Activated CD4-positive, alpha-beta memory T cell treated with anti-CD3 and anti-CD28 coated beads for 36 hours (primary cell): ENCODE measurements at regions not wholly inside any gene's neighbourhood (a gene's known extent, or its start where the extent isn't known, plus 50 kb on each side); places are given as distances from the start of the nearest gene placed in this dataset.

Experiments
- CTCF ChIA-PET: fragments of 350-600 bp; sonication (Branson Sonifier 250); formaldehyde crosslinking; loops from one replicate; lab custom pipeline; 2021; ENCODE audit warnings: antibody characterized with exemption, inconsistent platforms; lab: Charles Lee
- POLR2A ChIA-PET: fragments of 350-600 bp; sonication (Branson Sonifier 250); formaldehyde crosslinking; loops from one replicate; lab custom pipeline; 2021; ENCODE audit warnings: antibody characterized with exemption; lab: Charles Lee
- DNase-seq: peaks from one replicate; pipeline ENCODE4 v3.0.0-alpha.2; 2020
- H3K27ac Mint-ChIP-seq: one replicate; pipeline ENCODE4 v1.8.0; 2021; ENCODE audit warnings: mixed read lengths
- H3K27me3 Mint-ChIP-seq: one replicate; pipeline ENCODE4 v1.8.0; 2021; ENCODE audit warnings: mixed read lengths
- H3K36me3 Mint-ChIP-seq: one replicate; pipeline ENCODE4 v1.8.0; 2021; ENCODE audit warnings: mixed read lengths
- H3K4me1 Mint-ChIP-seq: one replicate; pipeline ENCODE4 v1.8.0; 2021; ENCODE audit warnings: low read depth, mixed read lengths
- H3K4me3 Mint-ChIP-seq: one replicate; pipeline ENCODE4 v1.8.0; 2021; ENCODE audit warnings: mild to moderate bottlenecking, mixed read lengths
- H3K9me3 Mint-ChIP-seq: one replicate; pipeline ENCODE4 v1.8.0; 2021; ENCODE audit warnings: mixed read lengths
- intact Hi-C: fragments of 100-400 bp; cut with micrococcal nuclease; formaldehyde crosslinking; loops from one replicate; pipeline ENCODE4 v1.15.1; 2023

DNA sequence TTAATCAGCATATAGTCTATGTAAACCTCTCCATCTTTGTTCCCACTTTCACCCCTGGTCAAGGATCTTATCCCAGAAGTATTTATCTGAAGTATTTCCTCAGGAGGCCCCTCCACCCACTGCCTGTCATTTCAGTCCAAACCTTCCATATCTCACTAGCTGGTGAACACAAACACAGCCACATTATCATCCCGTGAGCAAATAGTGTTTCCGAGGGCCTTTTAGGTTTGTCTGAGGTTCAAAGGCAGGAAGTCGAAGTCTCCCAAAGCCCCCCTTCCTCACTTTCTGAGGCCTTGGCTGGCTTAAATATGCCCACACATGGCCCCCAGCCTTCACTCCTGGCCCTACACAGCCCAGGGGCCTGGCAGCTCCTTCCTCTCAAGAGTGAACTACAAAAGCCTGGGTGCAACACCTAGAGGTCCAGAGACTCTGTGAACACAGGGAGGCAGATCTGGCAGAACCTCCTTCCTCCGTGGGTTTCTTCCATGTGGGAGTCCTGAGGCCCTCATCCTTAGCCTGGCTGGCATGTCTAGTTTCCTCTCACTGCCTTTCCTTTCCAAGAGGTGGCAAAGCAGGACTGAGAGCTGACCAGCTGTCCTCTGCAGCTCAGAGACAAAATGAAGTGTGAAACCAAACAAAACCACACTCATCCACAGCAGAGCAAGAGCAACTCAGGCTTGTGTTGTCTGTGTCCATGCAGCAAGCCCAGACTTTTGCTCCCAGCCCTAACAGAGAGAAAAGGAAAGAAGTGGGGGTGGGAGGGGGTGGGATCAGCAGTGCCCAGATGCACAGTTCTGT lies 264.2 kb downstream of the SS18 start:
- no peak for DNase-seq
- H3K36me3 Mint-ChIP-seq = no peaks in the 10 kb centered on the region
- no peaks in the 10 kb centered on the region for H3K4me1 Mint-ChIP-seq
- no peak overlapping the region for H3K4me3 Mint-ChIP-seq
- no peaks in the 10 kb centered on the region for H3K9me3 Mint-ChIP-seq
- intact Hi-C loops = no loop called here
- POLR2A ChIA-PET = no interaction called here
- H3K27me3 Mint-ChIP-seq = peaks cover 6% of the 10 kb centered on the region
- H3K27ac Mint-ChIP-seq = no peak overlapping the region
- CTCF ChIA-PET = no interaction called here

DNA sequence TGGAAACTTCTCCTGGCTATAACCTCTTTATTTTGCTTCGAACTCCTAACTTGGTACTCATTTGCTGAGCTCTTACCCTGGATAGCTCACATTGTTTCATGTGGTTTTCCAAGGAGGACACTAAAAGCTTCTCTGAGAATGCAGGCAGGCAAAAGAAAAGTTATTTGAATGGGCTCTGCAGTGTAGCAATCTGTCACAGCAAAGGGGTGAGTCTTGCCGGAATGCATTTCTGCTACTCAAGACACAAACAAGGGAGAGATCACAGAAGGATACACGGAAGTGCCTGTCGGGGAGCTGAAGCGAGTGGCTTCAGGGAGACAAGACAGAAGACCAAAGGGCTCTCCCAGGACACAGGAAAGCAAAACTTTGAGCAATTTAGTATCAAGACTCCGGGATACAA lies 265.4 kb downstream of the SS18 start:
- DNase-seq = no peak
- no peaks in the 10 kb centered on the region for H3K4me1 Mint-ChIP-seq
- intact Hi-C loops = no loop called here
- POLR2A ChIA-PET = no interaction called here
- no peaks in the 10 kb centered on the region for H3K9me3 Mint-ChIP-seq
- peaks cover 9% of the 10 kb centered on the region for H3K27me3 Mint-ChIP-seq
- H3K4me3 Mint-ChIP-seq = no peak overlapping the region
- no peak overlapping the region for H3K27ac Mint-ChIP-seq
- CTCF ChIA-PET = no interaction called here
- no peaks in the 10 kb centered on the region for H3K36me3 Mint-ChIP-seq

DNA sequence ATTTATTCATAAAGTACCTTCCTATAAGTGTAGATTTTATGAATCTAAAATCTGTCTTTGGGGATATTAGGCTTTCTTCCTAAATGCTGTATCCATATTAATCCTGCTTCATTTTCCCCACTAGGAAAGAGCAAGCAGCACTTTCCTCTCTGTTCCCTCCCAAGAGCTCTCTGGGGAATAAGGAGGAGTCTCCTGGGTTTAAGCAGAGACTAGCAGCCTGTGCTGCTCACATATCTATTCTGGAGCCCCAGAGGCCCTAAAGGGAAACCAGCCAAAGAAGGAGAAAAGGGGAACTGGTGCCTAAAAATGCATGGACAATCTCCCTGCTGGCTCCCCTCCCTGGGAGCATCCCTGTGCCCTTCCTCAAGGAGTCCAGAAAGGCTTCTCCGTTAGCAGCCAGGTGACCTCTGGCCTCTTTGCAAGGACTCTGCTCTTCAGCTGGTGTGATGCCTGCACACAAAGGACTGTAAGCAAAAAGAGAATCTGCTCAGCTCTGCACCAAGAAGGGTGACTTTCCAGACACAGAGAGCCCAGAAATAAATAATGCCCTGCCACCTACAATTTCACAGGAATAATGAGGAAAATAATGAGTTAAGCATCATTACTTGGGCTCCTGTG lies 270.6 kb downstream of the SS18 start:
- Mint-ChIP-seq H3K27ac (no peak overlapping the region), H3K9me3 (no peaks in the 10 kb centered on the region), H3K4me3 (no peak overlapping the region), H3K36me3 (no peaks in the 10 kb centered on the region), H3K27me3 (peaks cover 9% of the 10 kb centered on the region), H3K4me1 (peaks cover 6% of the 10 kb centered on the region)
- no peak for DNase-seq
- intact Hi-C loops = no loop called here
- ChIA-PET CTCF (no interaction called here), POLR2A (no interaction called here)

DNA sequence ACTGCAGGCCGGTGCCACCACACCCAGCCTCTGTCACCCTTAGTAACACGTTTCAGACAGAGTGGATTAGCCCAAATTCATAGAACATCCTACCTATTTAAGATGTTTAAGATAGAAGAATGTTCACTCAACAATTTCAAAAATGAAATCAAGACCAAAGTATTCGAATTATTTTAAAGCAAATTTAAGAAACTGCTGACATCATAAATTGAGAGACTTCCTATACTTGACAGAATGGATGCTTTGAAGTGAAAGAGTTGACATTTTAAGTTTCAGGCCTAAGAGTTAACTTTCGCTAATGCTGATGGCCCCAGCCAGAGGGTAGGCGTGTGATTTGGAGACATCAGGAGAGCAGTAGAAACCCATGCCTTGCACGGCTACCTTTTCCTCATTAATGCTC lies 271.9 kb downstream of the SS18 start:
- Mint-ChIP-seq H3K36me3 (no peaks in the 10 kb centered on the region), H3K4me1 (peaks cover 13% of the 10 kb centered on the region), H3K27ac (no peak overlapping the region), H3K27me3 (peaks cover 9% of the 10 kb centered on the region), H3K9me3 (no peaks in the 10 kb centered on the region), H3K4me3 (no peak overlapping the region)
- DNase-seq = no peak
- ChIA-PET CTCF (no interaction called here), POLR2A (no interaction called here)
- intact Hi-C loops = no loop called here

DNA sequence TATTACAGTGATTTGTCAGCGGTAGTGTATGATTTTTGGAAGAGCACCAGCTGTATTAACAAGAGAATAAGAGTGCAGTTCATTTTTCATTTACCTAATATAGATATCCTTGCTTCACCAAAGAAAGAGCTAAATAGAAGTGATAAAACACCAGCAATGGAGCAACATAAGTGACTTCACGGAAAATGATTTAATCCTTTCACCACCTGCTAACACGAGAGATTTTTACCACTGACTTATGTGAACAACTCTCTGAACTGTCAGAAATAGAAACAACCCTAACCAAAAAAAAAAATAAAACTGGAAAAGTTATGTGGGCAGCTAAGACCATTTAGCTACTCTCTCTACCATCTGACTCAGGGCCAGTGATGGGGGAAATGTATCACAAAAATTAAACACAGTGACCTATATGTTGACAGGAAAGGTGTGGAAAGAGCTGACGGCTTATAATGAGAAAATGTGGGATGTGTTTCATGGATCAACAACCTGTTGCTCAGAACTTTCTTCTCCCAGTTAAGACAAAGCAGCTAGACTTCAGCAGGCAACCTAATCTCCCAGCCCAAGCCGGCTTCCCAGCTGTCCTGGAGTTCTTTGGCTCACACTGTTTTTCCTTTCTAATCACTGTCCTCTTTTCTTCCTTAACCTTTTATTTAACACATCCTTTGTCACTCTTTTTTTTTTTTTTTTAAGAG lies 272.7 kb downstream of the SS18 start:
- Mint-ChIP-seq H3K4me3 (no peak overlapping the region), H3K4me1 (peaks cover 13% of the 10 kb centered on the region), H3K9me3 (no peaks in the 10 kb centered on the region), H3K27me3 (peaks cover 9% of the 10 kb centered on the region), H3K27ac (no peak overlapping the region), H3K36me3 (no peaks in the 10 kb centered on the region)
- DNase-seq = no peak
- intact Hi-C loops = no loop called here
- POLR2A ChIA-PET = interaction anchor here (0.5 to 1.0 kb wide), 2 partner anchors 427 to 512 kb away, joined by 4 to 5 read pairs; no protein-coding TSS in a partner anchor
- CTCF ChIA-PET = interaction anchor here (1.1 kb wide), 1 partner anchor 14 kb away, joined by 4 read pairs; no protein-coding TSS in a partner anchor

DNA sequence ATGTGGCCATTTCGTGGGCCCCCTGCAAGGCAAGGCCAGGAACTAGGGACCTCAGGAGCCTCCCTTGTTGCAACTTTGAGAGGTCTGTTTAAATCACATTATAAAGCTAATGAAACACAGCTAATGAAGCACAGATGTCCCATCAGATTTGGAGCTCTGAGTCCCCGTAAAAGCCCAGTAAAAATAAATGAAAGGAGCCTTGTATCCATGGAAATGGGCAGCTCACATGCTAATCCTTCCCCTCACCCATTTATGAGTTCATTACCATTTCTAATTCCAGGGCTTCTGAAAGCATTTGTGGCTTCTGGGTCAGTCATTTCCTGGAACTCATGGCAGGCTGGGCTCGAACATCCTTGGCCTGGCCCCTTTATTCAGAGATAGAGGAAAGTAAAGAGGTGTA lies 274.8 kb downstream of the SS18 start:
- ChIA-PET CTCF (interaction anchor here (0.7 kb wide), 1 partner anchor 54 kb away, joined by 3 read pairs; no protein-coding TSS in a partner anchor), POLR2A (no interaction called here)
- no peak overlapping the region for H3K4me3 Mint-ChIP-seq
- peaks cover 13% of the 10 kb centered on the region for H3K4me1 Mint-ChIP-seq
- intact Hi-C loops = no loop called here
- no peak overlapping the region for H3K27ac Mint-ChIP-seq
- no peak for DNase-seq
- H3K27me3 Mint-ChIP-seq = no peaks in the 10 kb centered on the region
- no peaks in the 10 kb centered on the region for H3K9me3 Mint-ChIP-seq
- H3K36me3 Mint-ChIP-seq = no peaks in the 10 kb centered on the region

DNA sequence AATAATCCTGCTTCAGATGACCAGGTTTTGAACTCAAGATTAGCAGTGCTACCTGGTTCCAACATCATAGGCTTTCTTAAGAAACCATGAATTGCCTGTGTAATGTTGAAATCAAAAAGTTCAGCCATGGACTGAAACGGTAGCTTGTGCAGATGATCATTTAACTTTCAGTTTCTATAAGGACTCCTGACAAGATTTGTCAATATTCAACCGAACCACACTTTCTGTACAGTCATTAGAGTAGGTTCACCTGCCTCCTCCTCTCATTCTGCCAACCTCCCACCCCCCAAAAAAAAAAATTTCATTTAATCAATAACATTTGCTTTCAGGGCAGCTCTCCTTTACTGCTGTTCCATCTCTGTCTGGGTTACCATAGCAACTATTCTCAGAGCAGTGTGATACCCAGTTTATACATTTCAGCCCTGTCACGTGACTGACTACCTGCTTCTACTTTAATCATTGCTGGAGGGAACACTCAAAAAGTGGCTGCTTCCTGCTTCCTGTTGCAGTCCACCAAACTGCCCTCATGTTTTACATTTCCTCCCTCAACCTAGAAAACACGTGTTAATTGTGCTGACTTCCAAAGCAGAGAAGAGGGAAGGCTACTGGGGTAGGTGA lies 275.5 kb downstream of the SS18 start:
- Mint-ChIP-seq H3K27me3 (no peaks in the 10 kb centered on the region), H3K9me3 (no peaks in the 10 kb centered on the region), H3K4me3 (no peak overlapping the region), H3K4me1 (peaks cover 13% of the 10 kb centered on the region), H3K27ac (no peak overlapping the region), H3K36me3 (no peaks in the 10 kb centered on the region)
- POLR2A ChIA-PET = no interaction called here
- DNase-seq = no peak
- CTCF ChIA-PET = interaction anchor here (0.7 kb wide), 1 partner anchor 55 kb away, joined by 3 read pairs; no protein-coding TSS in a partner anchor
- intact Hi-C loops = no loop called here

DNA sequence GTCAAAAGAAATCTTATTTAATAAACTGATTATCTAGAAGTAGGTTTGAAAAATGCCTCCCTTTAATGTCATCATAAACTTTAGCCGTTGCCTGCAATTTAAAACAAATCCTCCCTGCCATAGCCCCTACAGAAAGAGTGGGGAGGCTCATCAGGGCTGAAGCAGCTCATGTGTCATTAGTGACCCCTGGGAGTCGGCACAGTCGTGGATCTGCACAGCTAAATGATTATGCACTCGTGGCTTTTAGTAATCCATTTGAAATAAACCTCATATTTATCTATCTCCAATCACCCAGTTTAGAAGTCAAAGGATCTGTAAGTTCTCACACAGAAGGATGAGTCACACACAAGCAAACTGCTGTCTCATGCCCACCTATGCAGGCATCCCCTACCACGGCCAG lies 277.3 kb downstream of the SS18 start:
- no peaks in the 10 kb centered on the region for H3K27me3 Mint-ChIP-seq
- peaks cover 13% of the 10 kb centered on the region for H3K4me1 Mint-ChIP-seq
- no peaks in the 10 kb centered on the region for H3K36me3 Mint-ChIP-seq
- no peaks in the 10 kb centered on the region for H3K9me3 Mint-ChIP-seq
- ChIA-PET POLR2A (no interaction called here), CTCF (interaction anchor here (0.5 kb wide), 1 partner anchor 234 kb away, joined by 6 read pairs; no protein-coding TSS in a partner anchor)
- intact Hi-C loops = no loop called here
- H3K4me3 Mint-ChIP-seq = no peak overlapping the region
- H3K27ac Mint-ChIP-seq = no peak overlapping the region
- no peak for DNase-seq

DNA sequence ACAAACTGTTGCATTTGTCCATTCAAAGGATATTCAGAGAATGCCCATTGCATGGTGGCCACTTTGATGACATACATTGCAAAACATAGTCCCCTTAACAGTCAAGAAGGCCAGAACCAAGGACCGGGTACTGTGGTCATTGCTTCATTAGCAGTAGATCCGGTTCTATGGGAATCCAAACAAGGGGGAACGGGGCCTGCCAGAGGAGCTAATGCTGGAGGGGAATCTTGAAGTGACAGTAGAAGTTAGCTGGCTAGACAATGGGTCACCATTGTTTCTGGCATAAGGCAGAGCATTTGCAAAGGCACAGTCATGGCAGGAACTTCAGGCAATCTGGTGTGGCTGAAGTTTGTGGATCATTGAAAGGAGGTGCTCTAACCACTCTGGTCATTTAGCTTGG lies 279.7 kb downstream of the SS18 start:
- H3K27ac Mint-ChIP-seq = no peak overlapping the region
- no peak overlapping the region for H3K4me3 Mint-ChIP-seq
- H3K4me1 Mint-ChIP-seq = peaks cover 13% of the 10 kb centered on the region
- no peaks in the 10 kb centered on the region for H3K36me3 Mint-ChIP-seq
- ChIA-PET POLR2A (no interaction called here), CTCF (no interaction called here)
- H3K9me3 Mint-ChIP-seq = no peaks in the 10 kb centered on the region
- no peaks in the 10 kb centered on the region for H3K27me3 Mint-ChIP-seq
- intact Hi-C loops = no loop called here
- DNase-seq = no peak

DNA sequence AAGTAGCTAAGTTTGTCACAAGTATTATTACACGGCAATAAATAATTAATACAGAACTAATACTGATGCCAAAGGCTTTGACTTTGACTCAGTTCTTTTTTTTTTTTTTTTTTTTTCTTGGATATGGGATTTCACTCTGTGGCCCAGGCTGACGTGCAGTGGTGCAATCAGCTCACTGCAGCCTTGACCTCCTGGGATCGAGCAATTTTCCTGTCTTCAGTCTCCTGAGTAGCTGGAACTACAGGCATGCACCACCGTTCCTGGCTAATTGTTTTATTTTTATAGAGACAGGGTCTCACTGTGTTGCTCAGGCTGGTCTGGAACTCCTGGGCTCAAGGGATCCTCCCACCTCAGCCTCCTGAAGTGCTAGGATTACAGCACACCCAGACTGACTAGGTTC lies 284.5 kb downstream of the SS18 start:
- Mint-ChIP-seq H3K9me3 (no peaks in the 10 kb centered on the region), H3K27ac (no peak overlapping the region), H3K4me3 (no peak overlapping the region), H3K27me3 (peaks cover 8% of the 10 kb centered on the region), H3K4me1 (no peaks in the 10 kb centered on the region), H3K36me3 (no peaks in the 10 kb centered on the region)
- intact Hi-C loops = no loop called here
- ChIA-PET POLR2A (no interaction called here), CTCF (no interaction called here)
- no peak for DNase-seq

DNA sequence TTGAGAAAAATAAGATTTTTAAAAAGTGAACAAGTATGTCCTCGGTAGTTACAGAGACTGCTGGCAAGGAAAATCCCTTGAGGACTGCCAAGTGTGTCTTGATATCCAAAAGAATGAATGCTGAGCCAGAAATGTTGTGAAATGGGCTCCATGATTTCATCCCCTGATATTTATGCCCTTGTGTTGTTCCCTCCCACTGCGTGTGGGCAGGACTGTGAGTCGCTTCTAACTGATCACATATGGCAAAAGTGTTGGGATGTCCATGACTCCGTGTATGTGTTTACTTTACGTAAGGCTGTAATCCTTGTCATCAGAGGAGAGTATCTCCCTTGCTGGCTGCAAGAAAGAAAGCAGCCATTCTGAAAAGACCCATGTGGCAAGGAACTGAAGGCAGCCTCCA lies 285.1 kb downstream of the SS18 start:
- H3K4me3 Mint-ChIP-seq = no peak overlapping the region
- H3K27me3 Mint-ChIP-seq = peaks cover 8% of the 10 kb centered on the region
- H3K36me3 Mint-ChIP-seq = no peaks in the 10 kb centered on the region
- intact Hi-C loops = no loop called here
- H3K9me3 Mint-ChIP-seq = no peaks in the 10 kb centered on the region
- H3K27ac Mint-ChIP-seq = no peak overlapping the region
- H3K4me1 Mint-ChIP-seq = no peaks in the 10 kb centered on the region
- ChIA-PET CTCF (no interaction called here), POLR2A (no interaction called here)
- DNase-seq = no peak

DNA sequence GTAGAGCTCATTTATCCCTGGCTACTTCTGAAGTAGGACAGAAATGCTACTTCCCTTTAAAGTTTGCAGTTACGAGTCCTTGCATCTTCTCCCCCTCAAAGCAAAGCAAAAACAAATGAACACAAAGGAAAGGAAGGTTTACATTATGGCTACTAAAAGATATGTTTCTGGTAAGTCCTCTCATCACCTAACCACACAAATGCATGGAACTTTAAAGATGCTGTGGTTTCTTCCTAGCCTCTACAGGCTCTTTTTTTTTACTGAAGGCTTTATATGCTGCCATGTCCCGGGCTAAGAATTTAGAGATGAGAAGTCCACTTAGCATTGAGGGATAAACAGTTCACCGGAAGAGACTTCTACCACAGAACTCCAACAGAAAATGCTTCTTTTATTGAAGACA lies 291.2 kb downstream of the SS18 start:
- Mint-ChIP-seq H3K27ac (no peak overlapping the region), H3K27me3 (peaks cover 8% of the 10 kb centered on the region), H3K9me3 (no peaks in the 10 kb centered on the region), H3K4me1 (no peaks in the 10 kb centered on the region), H3K36me3 (no peaks in the 10 kb centered on the region), H3K4me3 (no peak overlapping the region)
- intact Hi-C loops = no loop called here
- ChIA-PET CTCF (no interaction called here), POLR2A (no interaction called here)
- DNase-seq = no peak
